GM12878 (cell line): ENCODE measurements at regions not wholly inside any gene's neighbourhood (a gene's known extent, or its start where the extent isn't known, plus 50 kb on each side); places are given as distances from the start of the nearest gene placed in this dataset.

ENCODE experiments used
- BRCA1 ChIP-seq: IDR thresholded peaks from 2 replicates; pipeline ENCODE4 v1.6.1; 2011; ENCODE audit warnings: low read depth, low read length, improper control_type of control experiment
- CEBPB ChIP-seq, 2 experiments: fragments of 150-350 bp in 1 of 2; IDR thresholded peaks; 2 replicates each; pipeline ENCODE4 v1.6.1; 2012 to 2014; ENCODE audit warnings: low read depth in 2 of 2, low read length in 2 of 2, borderline replicate concordance in 1 of 2, inconsistent platforms in 1 of 2
- CTCF ChIP-seq, 3 experiments: IDR thresholded peaks in 2 of 3; conservative IDR thresholded peaks in 1 of 3; 2 replicates each; pipeline ENCODE4 v1.5.1; 2011; ENCODE audit warnings: low read depth in 3 of 3, low read length in 3 of 3, mild to moderate bottlenecking in 3 of 3, control low read depth in 2 of 3, moderate library complexity in 2 of 3, inconsistent platforms in 1 of 3, mixed read lengths in 1 of 3; ENCODE audit not compliant: control insufficient read depth in 2 of 3, insufficient read depth in 1 of 3; ENCODE audit errors: extremely low read depth in 1 of 3
- CUX1 ChIP-seq: IDR thresholded peaks from 2 replicates; pipeline ENCODE4 v1.6.1; 2012; ENCODE audit warnings: improper control_type of control experiment, low read depth, low read length; ENCODE audit not compliant: insufficient replicate concordance
- EP300 ChIP-seq, 2 experiments: fragments of 150-350 bp in 1 of 2; IDR thresholded peaks; 2 replicates each; pipeline ENCODE4 v1.6.1; 2011 to 2012; ENCODE audit warnings: low read depth in 2 of 2, low read length in 2 of 2, borderline replicate concordance in 1 of 2, improper control_type of control experiment in 1 of 2, inconsistent platforms in 1 of 2; ENCODE audit not compliant: control insufficient read depth in 1 of 2
- FOXM1 ChIP-seq: IDR thresholded peaks from 2 replicates; pipeline ENCODE4 v1.6.1; 2012; ENCODE audit warnings: low read depth, mild to moderate bottlenecking, inconsistent platforms, low read length, moderate library complexity
- MAX ChIP-seq: IDR thresholded peaks from 2 replicates; pipeline ENCODE4 v1.6.1; 2012; ENCODE audit warnings: low read depth, low read length, improper control_type of control experiment
- NR2C2 ChIP-seq: IDR thresholded peaks from 2 replicates; pipeline ENCODE4 v1.6.1; 2011; ENCODE audit warnings: borderline replicate concordance, low read depth; ENCODE audit not compliant: control insufficient read depth, insufficient read length
- ZNF217 ChIP-seq: fragments of 450-650 bp; IDR thresholded peaks from 2 replicates; pipeline ENCODE4 v1.6.1; 2017; ENCODE audit warnings: antibody characterized with exemption, mild to moderate bottlenecking

- TF ChIP-seq CEBPB (IDR thresholded peaks at IDR 0.05; ENCODE audit: borderline replicate concordance in 1 of 2, low read depth in 2 of 2, low read length in 2 of 2) (no peak), FOXM1 (no peak), EP300 (IDR thresholded peaks at IDR 0.05; ENCODE audit: borderline replicate concordance in 1 of 2, control insufficient read depth in 1 of 2, low read depth in 2 of 2, low read length in 2 of 2) (no peak), MAX (no peak), ZNF217 (no peak), CUX1 (no peak), NR2C2 (no peak), CTCF (IDR thresholded peaks at IDR 0.05 in 2 of 3, conservative IDR thresholded peaks at IDR 0.05 in 1 of 3; ENCODE audit: control insufficient read depth in 2 of 3, extremely low read depth in 1 of 3, insufficient read depth in 1 of 3, low read depth in 3 of 3, low read length in 3 of 3) (no peak), BRCA1 (no peak)
Measured at GRCh38 chr10:3685384-3685783, 99.6 kb downstream of the KLF6 start.
